GM18502 (cell line): ENCODE measurements at regions not wholly inside any gene's neighbourhood (a gene's known extent, or its start where the extent isn't known, plus 50 kb on each side); places are given as distances from the start of the nearest gene placed in this dataset.
"Not testable (repeated sequence)": the region's sequence is repeated elsewhere in the genome, so short reads cannot be mapped to it uniquely, and the experiment has no call there.

Source experiments
- ATAC-seq: cut with Tn5 transposase; IDR thresholded peaks from one replicate; pipeline ENCODE4 v1.9.1; 2021; ENCODE audit warnings: mild to moderate bottlenecking; ENCODE audit not compliant: unreplicated experiment, poor library complexity

DNA sequence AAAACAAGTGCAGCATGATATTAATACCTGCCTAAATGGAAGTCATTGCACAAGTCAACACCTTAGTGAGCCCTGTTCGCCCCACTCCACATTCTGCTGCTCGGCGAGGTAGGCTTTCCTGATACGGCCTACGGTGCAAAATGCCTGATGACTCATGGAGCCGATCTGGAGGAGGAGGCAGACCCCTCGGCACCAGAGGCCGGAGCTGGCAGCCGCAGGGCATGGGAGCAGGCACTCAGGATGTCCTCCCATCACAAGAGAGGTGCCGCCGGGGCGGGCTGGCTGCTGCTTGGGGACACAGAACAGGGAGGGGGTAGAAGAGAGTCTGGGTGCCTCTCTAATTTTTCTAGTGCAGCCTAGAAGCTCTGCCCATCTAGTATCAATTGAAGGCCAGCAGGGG lies 418.5 kb upstream of the MGMT start:
- ATAC-seq = no peak

DNA sequence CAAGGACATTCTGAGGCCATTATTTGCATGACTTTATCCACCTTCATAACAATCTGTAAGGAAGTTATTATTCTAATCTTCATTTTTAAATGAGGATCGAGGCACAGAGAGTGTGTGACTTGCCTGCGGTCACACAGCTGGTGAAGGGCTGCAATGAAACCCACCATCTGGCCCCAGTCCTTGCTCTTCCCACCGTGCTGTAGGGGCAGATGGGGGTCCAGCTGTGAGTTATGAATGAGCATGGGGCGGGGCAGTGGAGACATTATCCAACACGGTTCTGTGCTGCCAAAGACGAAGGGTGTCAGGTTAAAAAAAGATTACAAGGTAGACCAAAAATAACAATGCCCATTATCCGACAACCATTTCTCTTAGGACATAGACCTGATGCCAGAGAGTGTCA lies 417.5 kb upstream of the MGMT start:
- ATAC-seq = no peak

DNA sequence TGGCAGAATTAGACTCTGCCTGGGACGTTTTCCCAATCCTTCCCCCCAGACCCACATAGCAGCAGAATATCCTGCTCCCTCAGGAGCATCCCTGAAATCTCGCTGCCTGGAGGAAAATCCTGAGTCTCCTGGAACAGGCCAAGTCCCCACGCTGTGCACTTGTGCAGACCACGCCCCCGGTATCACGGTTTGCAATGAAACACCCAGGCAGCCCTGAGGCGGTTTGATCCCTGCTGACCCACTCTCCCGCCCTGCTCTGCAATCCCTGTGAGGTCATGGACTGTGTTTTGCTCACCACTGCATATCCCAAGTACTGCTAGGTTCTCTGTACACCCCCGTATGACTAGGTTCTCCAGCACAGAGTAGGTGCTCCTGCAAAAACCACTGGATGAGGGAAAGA lies 411.8 kb upstream of the MGMT start:
- ATAC-seq = no peak

DNA sequence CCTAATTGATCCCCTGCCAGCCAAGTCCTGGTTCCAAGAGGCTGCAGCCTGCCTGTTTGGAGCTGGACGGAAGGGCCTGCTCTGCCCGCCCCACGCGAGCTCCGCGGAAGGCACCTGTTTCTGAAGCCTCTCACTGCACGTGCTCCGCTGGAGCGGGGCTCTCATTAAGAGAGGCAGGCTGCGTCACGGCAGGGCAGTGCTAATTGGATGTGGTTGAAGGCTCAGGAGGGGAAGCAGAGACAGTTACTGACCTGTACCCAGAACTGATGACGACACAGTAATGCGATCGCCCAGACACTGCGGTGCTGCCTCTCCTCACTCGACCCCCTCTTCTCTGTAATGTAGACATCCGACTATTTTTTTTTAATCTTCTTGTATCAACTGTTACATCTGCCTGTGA lies 411.1 kb upstream of the MGMT start:
- no peak for ATAC-seq

DNA sequence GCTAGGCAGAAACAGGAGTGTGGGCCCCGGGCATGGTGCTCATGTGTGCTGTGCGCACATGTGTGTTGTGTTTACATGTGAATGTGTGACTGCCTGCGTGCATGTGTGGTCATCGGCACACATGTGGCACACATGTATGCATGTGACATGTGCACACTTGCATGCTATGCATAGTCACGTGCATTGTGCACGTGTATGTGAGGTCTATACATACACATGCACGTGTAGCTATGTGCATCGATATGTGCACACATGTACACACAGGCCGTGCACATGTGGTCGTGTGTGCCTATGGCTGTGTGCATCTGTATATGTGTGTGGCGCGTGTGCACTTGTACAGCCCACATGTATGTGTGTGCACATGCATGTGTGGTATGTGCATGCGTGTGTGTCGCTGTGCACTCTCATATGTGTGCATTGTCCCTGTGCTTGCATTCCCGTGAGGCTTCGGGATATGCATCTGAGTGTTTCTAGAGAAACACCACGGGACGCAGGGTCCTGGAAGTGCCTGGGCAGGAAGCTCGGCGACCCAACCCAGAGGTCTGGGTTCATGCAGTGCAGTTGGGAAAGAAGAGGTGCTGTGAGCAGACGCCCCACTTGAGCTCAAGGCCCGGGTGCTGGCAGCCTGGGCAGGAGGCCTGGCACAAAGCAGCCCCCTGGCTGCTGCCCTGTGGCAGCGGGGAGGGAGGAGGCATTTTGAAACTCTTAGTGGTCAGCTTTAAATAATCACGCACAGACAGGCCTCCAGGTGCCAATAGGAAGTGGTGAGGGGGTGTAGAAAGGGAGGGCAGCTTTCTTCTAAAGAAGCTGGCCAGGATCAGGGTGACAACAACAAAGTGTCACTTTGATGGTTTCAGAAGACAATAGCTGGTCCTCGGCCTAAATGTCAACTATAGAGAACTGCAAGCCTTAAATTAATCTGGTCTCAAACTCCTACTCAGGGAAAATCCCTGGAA lies 410.0 kb upstream of the MGMT start:
- peak; percentile 44 for ATAC-seq

DNA sequence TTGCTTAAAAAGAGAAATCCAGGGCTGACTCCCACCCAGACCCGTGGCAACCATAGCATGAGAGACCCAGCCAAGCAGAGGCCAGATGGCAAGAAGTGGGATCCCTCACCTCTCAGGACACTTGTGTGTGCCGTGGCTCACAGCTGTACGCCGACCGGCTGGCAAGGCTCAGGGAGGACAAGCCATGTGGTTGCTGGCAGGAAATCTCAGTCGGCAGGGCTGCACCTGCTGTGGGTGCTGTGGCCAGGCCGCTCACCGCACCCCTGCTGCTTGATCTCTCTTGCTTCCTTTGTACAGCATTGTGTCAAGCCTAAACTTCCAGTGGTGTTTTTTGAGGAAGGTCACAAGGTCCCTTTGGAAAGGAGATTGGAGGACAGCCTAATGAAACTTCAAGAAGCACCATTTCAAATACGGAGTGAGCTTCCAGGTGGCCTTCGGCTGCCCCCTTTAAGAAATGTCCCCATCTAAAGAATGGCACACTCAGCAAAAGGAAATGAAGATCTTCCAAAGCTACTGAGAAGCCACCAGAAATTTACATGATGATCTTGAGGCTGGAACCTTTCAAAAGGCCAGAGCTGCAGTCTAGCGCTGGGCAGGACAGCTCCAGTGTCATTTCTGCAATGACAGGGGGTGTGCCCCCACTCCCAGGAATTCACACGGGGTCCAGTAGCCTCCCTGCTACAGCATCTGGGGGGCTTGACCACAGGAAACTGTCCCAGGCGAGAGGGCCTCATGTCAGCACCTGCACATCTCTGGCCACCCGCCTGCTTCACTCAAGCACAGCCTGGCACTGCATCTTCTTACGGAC lies 409.0 kb upstream of the MGMT start:
- ATAC-seq = peak; percentile 94

DNA sequence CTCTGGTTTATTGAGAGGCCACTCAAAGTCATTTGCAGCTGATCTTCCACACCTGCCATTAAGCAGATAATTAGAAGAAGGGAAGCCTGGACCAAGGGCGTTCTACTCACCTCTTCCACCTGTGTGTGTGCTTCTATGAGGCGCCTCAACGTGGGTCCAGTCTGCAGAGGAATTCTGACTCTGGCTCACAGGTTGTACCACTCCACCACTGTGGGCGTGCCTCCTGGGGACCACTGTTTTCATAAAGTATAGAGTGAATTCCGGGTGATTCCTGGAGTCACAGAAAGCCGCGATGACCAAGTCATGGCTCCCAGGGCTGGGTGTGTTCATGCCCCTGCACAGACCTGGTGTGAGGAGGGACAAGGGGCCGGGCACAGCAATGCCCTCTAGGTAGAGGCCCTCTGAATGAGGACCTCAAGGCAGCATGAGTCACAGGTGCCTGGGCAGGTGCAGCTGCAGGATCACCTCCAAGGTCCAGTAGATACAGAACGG lies 408.3 kb upstream of the MGMT start:
- no peak for ATAC-seq

DNA sequence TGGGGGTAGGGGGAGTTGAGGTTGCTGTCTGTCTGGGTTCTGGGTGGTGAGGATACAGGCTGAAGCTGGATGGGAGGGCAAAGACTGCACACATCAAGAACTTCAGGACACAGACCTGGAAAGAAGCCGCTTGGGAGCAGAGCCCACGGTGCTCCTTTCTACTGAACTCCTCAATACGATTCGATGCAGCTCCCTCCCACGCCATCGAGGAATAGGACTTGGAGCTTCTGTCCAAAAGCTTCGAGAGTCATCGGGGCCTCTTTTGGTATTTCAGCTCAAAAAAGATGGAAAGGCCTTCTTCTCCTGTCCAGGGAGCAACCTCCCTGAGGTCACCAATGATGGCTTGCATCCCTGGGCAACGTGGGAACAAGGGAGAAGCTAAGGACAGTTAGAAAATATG lies 407.1 kb upstream of the MGMT start:
- ATAC-seq = no peak

DNA sequence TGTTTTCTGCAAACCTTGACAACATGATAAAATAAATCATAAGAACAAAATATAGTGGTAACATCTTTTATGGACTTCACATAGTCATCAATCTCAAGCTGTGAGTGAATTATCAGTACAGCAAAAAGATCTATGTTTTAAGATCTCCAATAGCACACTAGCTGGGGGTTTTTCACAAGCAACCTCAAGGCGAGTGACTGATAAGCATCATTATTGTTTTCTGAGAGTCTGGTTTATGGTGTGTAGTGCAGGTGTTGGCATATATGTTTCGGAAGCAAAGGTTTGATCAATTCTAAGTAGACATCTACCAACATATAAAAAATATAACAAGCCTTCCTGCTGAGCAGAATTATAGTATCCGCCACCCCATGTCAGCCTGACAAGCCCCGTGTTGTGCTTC lies 403.8 kb upstream of the MGMT start:
- no peak for ATAC-seq

DNA sequence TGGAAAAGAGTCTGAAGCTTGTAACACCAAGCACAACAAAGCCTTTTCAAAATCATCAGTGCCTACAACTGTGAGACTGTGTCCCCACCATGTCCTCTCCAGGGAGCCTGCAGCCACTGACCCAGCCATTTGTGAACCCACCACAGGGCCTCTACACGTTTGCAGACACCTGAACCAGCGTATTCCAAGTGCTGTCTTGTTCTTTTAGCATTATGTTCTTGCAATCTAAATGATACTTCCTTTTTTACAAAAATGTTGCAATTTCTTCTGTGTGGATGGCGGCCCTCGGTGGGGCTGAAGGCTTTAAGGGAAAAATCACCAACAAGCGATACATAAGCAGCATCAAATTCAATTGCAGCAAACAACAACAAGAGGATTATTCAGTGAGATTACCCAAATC lies 403.2 kb upstream of the MGMT start:
- no peak for ATAC-seq

DNA sequence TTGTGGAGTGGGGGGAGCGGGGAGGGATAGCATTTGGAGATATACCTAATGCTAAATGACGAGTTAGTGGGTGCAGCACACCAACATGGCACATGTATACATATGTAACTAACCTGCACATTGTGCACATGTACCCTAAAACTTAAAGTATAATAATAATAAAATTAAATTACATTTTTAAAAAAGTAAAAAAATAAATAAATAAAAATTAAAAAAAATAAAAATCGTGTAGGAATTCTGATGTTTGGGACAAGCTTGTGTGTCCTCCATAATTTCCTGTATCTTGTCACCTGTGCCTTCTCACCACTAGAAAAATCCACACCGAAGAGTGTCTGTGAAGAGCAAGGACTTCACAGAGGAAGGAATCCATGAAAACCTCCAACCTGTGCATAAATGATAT lies 400.5 kb upstream of the MGMT start:
- not testable (repeated sequence) for ATAC-seq

DNA sequence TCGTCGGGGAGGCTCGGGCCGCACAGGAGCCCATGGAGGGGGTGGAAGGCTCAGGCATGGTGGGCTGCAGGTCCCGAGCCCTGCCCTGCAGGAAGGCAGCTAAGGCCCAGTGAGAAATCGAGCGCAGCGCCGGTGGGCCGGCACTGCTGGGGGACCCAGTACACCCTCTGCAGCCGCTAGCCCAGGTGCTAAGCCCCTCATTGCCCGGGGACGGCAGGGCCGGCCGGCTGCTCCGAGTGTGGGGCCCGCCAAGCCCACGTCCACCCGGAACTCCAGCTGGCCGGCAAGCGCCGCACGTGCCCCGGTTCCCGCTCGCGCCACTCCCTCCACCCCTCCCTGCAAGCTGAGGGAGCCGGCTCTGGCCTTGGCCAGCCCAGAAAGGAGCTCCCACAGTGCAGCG lies 395.6 kb upstream of the MGMT start:
- ATAC-seq = not testable (repeated sequence)

DNA sequence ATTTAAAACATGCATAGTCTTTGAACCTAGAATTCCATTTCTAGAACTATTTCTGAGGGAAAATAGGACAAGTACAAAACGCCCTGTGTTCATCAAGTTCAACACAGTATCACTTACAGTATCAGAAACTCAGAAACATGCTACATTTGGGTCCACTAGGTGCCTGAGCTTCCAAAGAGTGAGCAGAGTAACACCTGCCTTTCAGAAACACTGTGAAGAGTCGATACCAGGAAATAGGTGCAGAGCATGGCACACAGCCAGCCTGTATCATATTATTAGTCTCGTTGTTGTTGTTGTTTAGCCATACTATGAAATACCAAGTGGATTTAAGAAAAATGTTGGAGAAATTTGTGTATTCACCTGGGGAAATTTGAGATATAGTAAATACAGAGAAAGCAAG lies 392.1 kb upstream of the MGMT start:
- no peak for ATAC-seq

DNA sequence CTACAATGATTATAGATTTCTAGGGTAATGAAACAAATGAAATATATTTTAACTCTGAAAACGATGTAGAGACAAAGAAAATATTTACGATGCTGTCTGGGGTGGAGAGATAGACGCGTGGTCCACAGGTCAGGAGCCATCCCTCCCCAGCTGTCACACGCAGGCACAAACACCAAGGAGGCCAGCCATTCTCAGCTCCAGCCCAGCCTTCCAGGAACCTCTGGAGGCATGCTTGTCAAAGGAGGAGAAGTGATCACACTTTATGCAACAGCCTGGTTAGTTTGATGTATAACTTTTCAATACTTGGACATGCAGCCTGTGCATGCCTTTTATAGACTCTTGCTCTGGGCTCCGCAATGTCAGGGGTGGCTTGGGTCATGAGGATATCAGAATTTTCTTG lies 391.5 kb upstream of the MGMT start:
- ATAC-seq = no peak

DNA sequence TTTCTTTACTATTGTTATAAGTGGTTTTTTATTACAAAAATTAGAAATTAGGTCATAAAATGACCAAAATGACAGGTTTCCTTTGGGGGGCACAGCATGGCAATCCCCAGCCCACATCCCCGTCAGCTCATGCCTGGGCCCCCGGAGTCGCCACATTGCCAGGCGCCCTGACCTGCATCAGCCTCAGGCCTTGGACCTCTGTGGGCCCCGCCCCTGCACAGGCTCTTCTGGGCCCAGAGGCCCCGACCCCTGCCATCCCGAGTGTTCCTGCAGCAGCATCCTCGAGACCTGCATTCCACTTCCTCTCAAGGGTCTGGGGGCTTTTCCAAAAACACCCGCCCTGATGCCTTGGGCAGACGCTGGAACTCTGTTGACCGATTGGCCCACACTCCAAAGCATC lies 391.1 kb upstream of the MGMT start:
- no peak for ATAC-seq

DNA sequence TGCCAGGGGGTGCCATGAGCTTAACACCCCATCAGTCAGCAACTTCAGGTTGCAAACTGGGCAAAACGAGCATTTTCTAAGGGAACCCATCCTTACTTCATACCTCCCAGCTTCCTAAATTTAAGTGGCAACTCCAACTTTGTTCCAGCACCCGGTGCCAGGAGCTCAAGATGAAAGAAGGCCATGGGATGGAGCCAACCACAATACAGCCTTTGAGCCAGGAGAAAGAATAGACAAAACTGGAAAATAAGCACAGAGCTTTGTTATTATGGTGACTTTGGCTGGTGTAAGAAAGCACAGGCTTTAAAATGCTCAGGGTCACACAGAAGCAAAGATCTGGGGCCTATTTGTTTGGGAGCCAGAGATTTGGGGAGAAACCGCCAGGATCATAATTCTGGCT lies 388.7 kb upstream of the MGMT start:
- no peak for ATAC-seq

DNA sequence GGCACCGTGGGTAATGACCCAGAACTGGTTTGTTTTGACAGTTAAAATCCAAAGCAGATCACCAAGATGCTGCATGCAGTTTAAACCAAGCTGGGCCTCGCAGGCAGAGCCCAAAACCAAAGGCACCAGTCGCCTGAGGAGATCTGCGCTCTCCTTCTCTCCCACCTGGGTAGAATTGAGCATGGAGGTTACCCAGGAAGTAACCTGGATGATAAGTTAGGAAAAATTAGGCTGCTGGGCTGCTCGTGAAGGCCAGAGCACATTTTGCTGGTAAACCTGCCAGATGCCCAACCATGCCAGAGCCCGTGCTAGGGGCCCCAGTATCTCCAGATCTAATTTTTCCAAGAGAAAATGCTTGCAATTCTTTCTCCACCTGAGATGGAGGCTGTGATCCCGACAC lies 388.3 kb upstream of the MGMT start:
- no peak for ATAC-seq

DNA sequence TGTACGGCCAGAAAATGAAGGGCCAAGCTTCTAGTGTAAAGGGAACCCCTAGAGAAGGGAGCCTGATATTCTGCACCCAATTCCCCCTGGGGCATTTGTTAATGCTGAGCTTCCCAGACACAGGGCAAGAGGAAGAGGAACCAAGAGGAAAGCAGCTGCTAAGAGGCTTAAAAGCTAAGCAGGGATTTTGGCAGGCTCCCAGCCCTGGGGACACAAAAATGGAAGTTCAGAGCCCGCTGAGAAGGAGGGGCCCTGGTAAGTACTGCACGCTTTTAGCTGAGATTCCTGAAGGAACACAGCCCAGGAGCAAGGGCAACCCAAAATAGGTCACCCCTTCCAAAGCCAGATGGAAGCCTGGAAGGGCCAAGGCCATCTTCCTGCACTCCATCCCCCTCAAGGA lies 387.3 kb upstream of the MGMT start:
- no peak for ATAC-seq

DNA sequence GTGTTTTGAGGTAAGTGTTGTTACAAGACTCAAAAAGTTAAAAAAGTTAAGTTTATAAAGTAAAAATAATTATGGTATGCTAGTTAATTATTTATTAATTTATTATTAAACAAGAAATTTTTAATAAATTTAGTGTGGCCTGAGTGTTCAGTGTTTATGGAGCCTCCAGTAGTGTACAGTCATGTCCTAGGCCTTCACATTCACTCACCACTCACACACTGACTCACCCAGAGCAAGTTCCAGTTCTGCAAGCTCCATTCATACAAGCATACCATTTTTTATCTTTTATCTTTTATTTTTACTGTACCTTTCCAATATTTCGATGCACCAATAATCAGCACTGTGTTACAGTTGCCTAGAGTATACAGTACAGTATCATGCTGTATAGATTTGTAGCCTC lies 381.2 kb upstream of the MGMT start:
- ATAC-seq = no peak

DNA sequence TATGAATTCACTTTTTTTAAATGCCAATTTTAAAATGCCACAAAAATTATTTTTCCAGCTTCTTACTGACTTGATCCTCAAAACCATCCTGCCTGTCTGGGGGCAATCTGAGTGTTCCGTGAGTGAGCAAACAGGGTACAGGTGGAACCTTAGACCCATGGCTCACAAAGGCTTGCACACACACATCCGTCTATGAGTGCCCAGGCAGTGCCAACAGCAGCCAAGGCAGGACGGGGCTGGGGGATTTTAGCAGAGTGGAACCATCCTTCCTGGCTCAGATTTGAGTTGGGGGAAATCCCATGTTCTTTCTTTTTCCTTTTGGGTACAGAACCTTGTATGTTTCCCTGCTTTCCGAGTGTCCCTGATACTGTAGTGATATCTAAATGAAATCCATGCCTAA lies 377.7 kb upstream of the MGMT start:
- no peak for ATAC-seq

DNA sequence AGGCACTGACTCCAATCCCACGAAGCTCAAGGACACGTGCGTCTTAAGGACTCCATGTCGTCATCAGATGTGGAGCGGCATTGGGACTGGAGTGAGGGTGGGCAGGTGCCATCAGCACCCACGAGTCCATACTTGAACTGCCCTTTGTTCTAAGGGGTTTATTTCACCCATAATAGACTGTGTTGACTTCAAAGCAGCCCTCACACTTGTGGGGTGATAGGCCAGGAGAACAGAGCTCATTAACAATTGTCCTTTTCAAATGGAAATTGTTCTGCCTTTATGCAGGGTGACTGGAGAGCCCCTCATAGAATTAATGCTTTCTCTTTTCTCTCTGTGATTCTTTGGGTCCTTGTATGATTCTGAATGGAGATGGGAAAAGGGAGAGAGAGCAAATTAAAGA lies 376.9 kb upstream of the MGMT start:
- ATAC-seq = no peak
